IMR-90 (cell line): ENCODE measurements at regions not wholly inside any gene's neighbourhood (a gene's known extent, or its start where the extent isn't known, plus 50 kb on each side); places are given as distances from the start of the nearest gene placed in this dataset.

Source experiments
- ATAC-seq: fragments of 200-7000 bp; cut with Tn5 transposase; 2 replicates; pipeline ENCODE4 v1.9.1; 2020; ENCODE audit warnings: low read depth, mild to moderate bottlenecking, moderate library complexity
- BruUV-seq: library from RNA; stranded (reverse); fragments of 400-500 nt; replicated peaks from 2 replicates; lab custom pipeline; 2021; lab: Mats Ljungman, UMichigan
- CTCF ChIA-PET: fragments of 300-600 bp; formaldehyde crosslinking; extraction: SDS; loops from one replicate; lab custom pipeline; 2021; ENCODE audit warnings: antibody characterized with exemption; lab: Yijun Ruan, JAX
- POLR2A ChIA-PET: fragments of 300-600 bp; sonication (Branson Sonifier 250); formaldehyde crosslinking; loops from one replicate; lab custom pipeline; 2022; ENCODE audit warnings: antibody characterized with exemption; ENCODE audit not compliant: unreplicated experiment; lab: Charles Lee
- DNase-seq: peaks from one replicate; pipeline ENCODE4 v3.0.0; 2013
- H2AFZ ChIP-seq: replicated peaks from 2 replicates; pipeline ENCODE3; 2013; ENCODE audit warnings: low read length, mild to moderate bottlenecking; ENCODE audit not compliant: poor library complexity
- H2AK5ac ChIP-seq: 2 replicates; pipeline ENCODE4 v1.6.1; 2013; ENCODE audit warnings: low read depth, low read length, inconsistent platforms
- H2AK9ac ChIP-seq: replicated peaks from 2 replicates; pipeline ENCODE3; 2013; ENCODE audit warnings: mild to moderate bottlenecking, low read depth, low read length, moderate library complexity; ENCODE audit not compliant: poor library complexity
- H2BK120ac ChIP-seq: 2 replicates; pipeline ENCODE4 v1.6.1; 2013; ENCODE audit warnings: low read depth, low read length, inconsistent platforms
- H2BK15ac ChIP-seq: 3 replicates; pipeline ENCODE4 v1.6.1; 2013; ENCODE audit warnings: low read depth, low read length, inconsistent platforms
- H2BK20ac ChIP-seq: 2 replicates; pipeline ENCODE4 v1.6.1; 2013; ENCODE audit warnings: low read depth, mild to moderate bottlenecking, inconsistent platforms, low read length, moderate library complexity
- H2BK5ac ChIP-seq: 2 replicates; pipeline ENCODE4 v1.6.1; 2013; ENCODE audit warnings: mild to moderate bottlenecking, low read depth, low read length, inconsistent platforms; ENCODE audit not compliant: poor library complexity, severe bottlenecking
- H3K14ac ChIP-seq: replicated peaks from 2 replicates; pipeline ENCODE4 v1.6.1; 2013; ENCODE audit warnings: low read depth, low read length, inconsistent platforms
- H3K18ac ChIP-seq: 2 replicates; pipeline ENCODE4 v1.6.1; 2013; ENCODE audit warnings: low read depth, low read length, control low read depth
- H3K23ac ChIP-seq: 2 replicates; pipeline ENCODE4 v1.6.1; 2013; ENCODE audit warnings: low read depth, low read length, inconsistent platforms
- H3K27ac ChIP-seq: 2 replicates; pipeline ENCODE4 v1.5.1; 2013; ENCODE audit warnings: mild to moderate bottlenecking, control low read depth, low read length; ENCODE audit not compliant: insufficient read depth
- H3K27me3 ChIP-seq: 2 replicates; pipeline ENCODE4 v1.6.1; 2013; ENCODE audit warnings: low read length; ENCODE audit not compliant: control insufficient read depth, insufficient read depth
- H3K36me3 ChIP-seq: 2 replicates; pipeline ENCODE4 v1.6.1; 2013; ENCODE audit warnings: low read length, mixed read lengths; ENCODE audit not compliant: control insufficient read depth, insufficient read depth
- H3K4ac ChIP-seq: 2 replicates; pipeline ENCODE4 v1.6.1; 2013; ENCODE audit warnings: low read depth, low read length, inconsistent platforms
- H3K4me1 ChIP-seq: 2 replicates; pipeline ENCODE4 v1.6.1; 2013; ENCODE audit warnings: low read length, mixed read lengths; ENCODE audit not compliant: control insufficient read depth, insufficient read depth
- H3K4me2 ChIP-seq: 2 replicates; pipeline ENCODE4 v1.6.1; 2013; ENCODE audit warnings: low read depth, mild to moderate bottlenecking, control low read depth, low read length, moderate library complexity
- H3K4me3 ChIP-seq: 2 replicates; pipeline ENCODE4 v1.5.1; 2013; ENCODE audit warnings: low read depth, mild to moderate bottlenecking, control low read depth, low read length, moderate library complexity; ENCODE audit not compliant: insufficient read depth
- H3K56ac ChIP-seq: 2 replicates; pipeline ENCODE4 v1.6.1; 2013; ENCODE audit warnings: low read length, inconsistent platforms; ENCODE audit not compliant: insufficient read depth; ENCODE audit errors: extremely low read depth
- H3K79me1 ChIP-seq, 2 experiments: 2 replicates each; pipeline ENCODE4 v1.6.1; 2013; ENCODE audit warnings: low read length in 2 of 2, inconsistent platforms in 1 of 2, low read depth in 1 of 2
- H3K9ac ChIP-seq: 2 replicates; pipeline ENCODE4 v1.6.1; 2013; ENCODE audit warnings: low read depth, low read length, control low read depth
- H3K9me1 ChIP-seq: 2 replicates; pipeline ENCODE4 v1.6.1; 2013; ENCODE audit warnings: low read length, inconsistent platforms; ENCODE audit not compliant: insufficient read depth
- H3K9me3 ChIP-seq: 2 replicates; pipeline ENCODE4 v1.6.1; 2013; ENCODE audit warnings: low read length; ENCODE audit not compliant: control insufficient read depth, insufficient read depth
- H4K20me1 ChIP-seq: 2 replicates; pipeline ENCODE4 v1.6.1; 2013; ENCODE audit warnings: low read length, inconsistent platforms; ENCODE audit not compliant: insufficient read depth
- H4K5ac ChIP-seq: 2 replicates; pipeline ENCODE4 v1.6.1; 2013; ENCODE audit warnings: mild to moderate bottlenecking, low read depth, low read length, control low read depth
- H4K8ac ChIP-seq, 2 experiments: 2 replicates each; pipeline ENCODE4 v1.6.1; 2013; ENCODE audit warnings: low read depth in 2 of 2, low read length in 2 of 2, control low read depth in 1 of 2, inconsistent platforms in 1 of 2
- H4K91ac ChIP-seq: 2 replicates; pipeline ENCODE4 v1.6.1; 2013; ENCODE audit warnings: low read depth, low read length, inconsistent platforms; ENCODE audit not compliant: insufficient read depth
- CEBPB ChIP-seq: IDR thresholded peaks from 2 replicates; pipeline ENCODE4 v1.6.1; 2012; ENCODE audit warnings: low read depth, low read length, improper control_type of control experiment
- CHD1 ChIP-seq: IDR thresholded peaks from 2 replicates; pipeline ENCODE4 v1.6.1; 2012; ENCODE audit warnings: low read depth, low read length, improper control_type of control experiment
- FOS ChIP-seq: fragments of 150-350 bp; IDR thresholded peaks from 2 replicates; pipeline ENCODE4 v1.6.1; 2016; ENCODE audit warnings: low read depth, low read length
- MAFK ChIP-seq: IDR thresholded peaks from 2 replicates; pipeline ENCODE4 v1.6.1; 2012; ENCODE audit warnings: low read depth, low read length, improper control_type of control experiment
- MAZ ChIP-seq: IDR thresholded peaks from 2 replicates; pipeline ENCODE4 v1.6.1; 2012; ENCODE audit warnings: low read depth, mild to moderate bottlenecking, low read length, improper control_type of control experiment, moderate library complexity, borderline replicate concordance
- MXI1 ChIP-seq: IDR thresholded peaks from 2 replicates; pipeline ENCODE4 v1.6.1; 2012; ENCODE audit warnings: low read depth, mild to moderate bottlenecking, low read length, moderate library complexity, borderline replicate concordance
- RAD21 ChIP-seq: IDR thresholded peaks from 2 replicates; pipeline ENCODE4 v1.6.1; 2012; ENCODE audit warnings: low read length, improper control_type of control experiment
- RFX5 ChIP-seq: IDR thresholded peaks from 2 replicates; pipeline ENCODE4 v1.8.0; 2012; ENCODE audit warnings: low read depth, mild to moderate bottlenecking, low read length, moderate library complexity
- WGBS, 2 experiments: methylation state at CpG; one replicate each; pipeline versions ENCODE4 v1.1.5 to v1.1.7; 2013; ENCODE audit warnings: missing lambda C conversion rate in 2 of 2; ENCODE audit not compliant: insufficient read length in 1 of 2; ENCODE audit errors: extremely low coverage in 2 of 2; 5-methylcytosine and 5-hydroxymethylcytosine counted together
- dilution Hi-C: fragments of 300-500 bp; cut with HindIII; formaldehyde crosslinking; loops from one replicate; pipeline ENCODE4 v1.14.3; 2018; ENCODE audit warnings: low sequenced_read_pairs; ENCODE audit not compliant: unreplicated experiment
- in situ Hi-C: fragments of 300-500 bp; cut with MboI; formaldehyde crosslinking; loops from 3 replicates; pipeline ENCODE4 v1.14.3; 2019; ENCODE audit warnings: low sequenced_read_pairs, inconsistent platforms, mixed read lengths
- intact Hi-C: fragments of 100-400 bp; cut with micrococcal nuclease; formaldehyde crosslinking; loops from 2 replicates; pipeline ENCODE4 v1.10.0; 2022
- TF ChIP-seq, protein P1 (sequence below): fragments of 150-350 bp; IDR thresholded peaks from 2 replicates; pipeline ENCODE4 v1.6.1; 2017; ENCODE audit warnings: mild to moderate bottlenecking, antibody characterized with exemption, low read length, low read depth
- TF ChIP-seq, protein P2 (sequence below): fragments of 150-350 bp; IDR thresholded peaks from 2 replicates; pipeline ENCODE4 v1.6.1; 2016; ENCODE audit warnings: low read depth, mild to moderate bottlenecking, low read length, moderate library complexity, borderline replicate concordance

GRCh38 chr1:68820151-68820550 is 323.3 kb upstream of the DEPDC1 start:
- Histone ChIP-seq H2BK20ac (no peak overlapping the region), H2BK15ac (no peak overlapping the region), H3K9me1 (no peaks in the 10 kb centered on the region), H4K8ac (no peak overlapping the region), H4K91ac (no peak overlapping the region), H3K56ac (no peak overlapping the region), H3K4me1 (no peaks in the 10 kb centered on the region), H3K23ac (no peak overlapping the region), H2AK5ac (no peak overlapping the region), H3K27ac (no peak overlapping the region), H3K9ac (no peak overlapping the region), H2BK5ac (no peak overlapping the region), H2AFZ (no peak overlapping the region), H4K5ac (no peak overlapping the region), H3K9me3 (no peaks in the 10 kb centered on the region), H3K36me3 (no peaks in the 10 kb centered on the region), H2BK120ac (no peak overlapping the region), H4K20me1 (no peaks in the 10 kb centered on the region), H3K4me2 (no peak overlapping the region), H3K27me3 (no peaks in the 10 kb centered on the region), H3K18ac (no peak overlapping the region), H3K4me3 (no peak overlapping the region), H3K79me1 (no peaks in the 10 kb centered on the region), H3K4ac (no peak overlapping the region), H2AK9ac (no peak overlapping the region), H3K14ac (no peak overlapping the region)
- WGBS, 2 experiments = no CpG with 5 or more reads among the region's 1 CpG
- intact Hi-C loops = no loop called here
- DNase-seq = no peak
- ATAC-seq = no peak
- TF ChIP-seq CHD1 (no peak), RAD21 (no peak), MAFK (no peak), MAZ (no peak), CEBPB (no peak), MXI1 (no peak), RFX5 (no peak), FOS (no peak)
- TF ChIP-seq, protein P1, sequence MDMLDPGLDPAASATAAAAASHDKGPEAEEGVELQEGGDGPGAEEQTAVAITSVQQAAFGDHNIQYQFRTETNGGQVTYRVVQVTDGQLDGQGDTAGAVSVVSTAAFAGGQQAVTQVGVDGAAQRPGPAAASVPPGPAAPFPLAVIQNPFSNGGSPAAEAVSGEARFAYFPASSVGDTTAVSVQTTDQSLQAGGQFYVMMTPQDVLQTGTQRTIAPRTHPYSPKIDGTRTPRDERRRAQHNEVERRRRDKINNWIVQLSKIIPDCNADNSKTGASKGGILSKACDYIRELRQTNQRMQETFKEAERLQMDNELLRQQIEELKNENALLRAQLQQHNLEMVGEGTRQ = no peak
- TF ChIP-seq, protein P2, sequence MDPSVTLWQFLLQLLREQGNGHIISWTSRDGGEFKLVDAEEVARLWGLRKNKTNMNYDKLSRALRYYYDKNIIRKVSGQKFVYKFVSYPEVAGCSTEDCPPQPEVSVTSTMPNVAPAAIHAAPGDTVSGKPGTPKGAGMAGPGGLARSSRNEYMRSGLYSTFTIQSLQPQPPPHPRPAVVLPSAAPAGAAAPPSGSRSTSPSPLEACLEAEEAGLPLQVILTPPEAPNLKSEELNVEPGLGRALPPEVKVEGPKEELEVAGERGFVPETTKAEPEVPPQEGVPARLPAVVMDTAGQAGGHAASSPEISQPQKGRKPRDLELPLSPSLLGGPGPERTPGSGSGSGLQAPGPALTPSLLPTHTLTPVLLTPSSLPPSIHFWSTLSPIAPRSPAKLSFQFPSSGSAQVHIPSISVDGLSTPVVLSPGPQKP = no peak
- ChIA-PET POLR2A (interaction anchor here (0.7 kb wide), 1 partner anchor 354 kb away, joined by 3 read pairs; no protein-coding TSS in a partner anchor), CTCF (no interaction called here)
- in situ Hi-C loops = no loop called here
- dilution Hi-C loops = no loop called here
- no TSS peak for BruUV-seq
